RWPE2 (cell line): ENCODE measurements at regions not wholly inside any gene's neighbourhood (a gene's known extent, or its start where the extent isn't known, plus 50 kb on each side); places are given as distances from the start of the nearest gene placed in this dataset.

Experiments used
- ATAC-seq: fragments of 200-7000 bp; cut with Tn5 transposase; 3 replicates; pipeline ENCODE4 v1.9.1; 2021; ENCODE audit warnings: low read depth
- DNase-seq: peaks from one replicate; pipeline ENCODE4 v3.0.0-alpha.2; 2020; ENCODE audit warnings: low spot score
- H3K27ac ChIP-seq: fragments of 450-650 bp; 2 replicates; pipeline ENCODE4 v1.5.1; 2017; ENCODE audit warnings: mild to moderate bottlenecking; ENCODE audit not compliant: poor library complexity, severe bottlenecking
- H3K27me3 ChIP-seq: fragments of 250-450 bp; sonication (Bioruptor Pico); 2 replicates; pipeline ENCODE4 v1.5.1; 2021; ENCODE audit warnings: mild to moderate bottlenecking, moderate library complexity; ENCODE audit not compliant: insufficient read depth, poor library complexity, severe bottlenecking
- H3K36me3 ChIP-seq: fragments of 250-450 bp; sonication (Bioruptor Pico); 2 replicates; pipeline ENCODE4 v1.5.1; 2020; ENCODE audit warnings: low read depth, mild to moderate bottlenecking, moderate library complexity
- H3K4me1 ChIP-seq: fragments of 250-450 bp; sonication (Bioruptor Pico); 2 replicates; pipeline ENCODE4 v1.5.1; 2021; ENCODE audit warnings: mild to moderate bottlenecking, moderate library complexity; ENCODE audit not compliant: insufficient read depth, poor library complexity, severe bottlenecking
- H3K4me3 ChIP-seq: fragments of 250-450 bp; sonication (Bioruptor Pico); 2 replicates; pipeline ENCODE4 v1.5.1; 2021; ENCODE audit warnings: mild to moderate bottlenecking, moderate library complexity; ENCODE audit not compliant: severe bottlenecking
- H3K9me3 ChIP-seq: fragments of 250-450 bp; sonication (Bioruptor Pico); 2 replicates; pipeline ENCODE4 v1.5.1; 2021; ENCODE audit warnings: mild to moderate bottlenecking, moderate library complexity; ENCODE audit not compliant: severe bottlenecking
- CTCF ChIP-seq: fragments of 450-650 bp; IDR thresholded peaks from one replicate; pipeline ENCODE4 v1.5.1; 2017; ENCODE audit warnings: mild to moderate bottlenecking, moderate library complexity; ENCODE audit not compliant: poor library complexity, severe bottlenecking

GRCh38 chr10:6328699-6329423 lies 126.1 kb downstream of the PFKFB3 start:
- DNase-seq = no peak
- Histone ChIP-seq H3K4me1 (no peaks in the 10 kb centered on the region), H3K4me3 (no peak overlapping the region), H3K27me3 (no peaks in the 10 kb centered on the region), H3K9me3 (no peaks in the 10 kb centered on the region), H3K27ac (no peak overlapping the region), H3K36me3 (no peaks in the 10 kb centered on the region)
- ATAC-seq = no peak
- no peak for TF ChIP-seq CTCF

GRCh38 chr10:6333086-6333485 lies 130.4 kb downstream of the PFKFB3 start:
- Histone ChIP-seq H3K4me3 (no peak overlapping the region), H3K4me1 (no peaks in the 10 kb centered on the region), H3K27ac (no peak overlapping the region), H3K27me3 (no peaks in the 10 kb centered on the region), H3K9me3 (no peaks in the 10 kb centered on the region), H3K36me3 (no peaks in the 10 kb centered on the region)
- no peak for DNase-seq
- no peak for TF ChIP-seq CTCF
- ATAC-seq = no peak

- Histone ChIP-seq H3K27me3 (no peaks in the 10 kb centered on the region), H3K4me1 (no peaks in the 10 kb centered on the region), H3K4me3 (no peak overlapping the region), H3K9me3 (no peaks in the 10 kb centered on the region), H3K36me3 (no peaks in the 10 kb centered on the region), H3K27ac (no peak overlapping the region)
- no peak for DNase-seq
- TF ChIP-seq CTCF = no peak
- ATAC-seq = no peak
Observed at GRCh38 chr10:6333973-6334372, 131.2 kb downstream of the PFKFB3 start.

- H3K9me3 ChIP-seq = no peaks in the 10 kb centered on the region
- no peak for TF ChIP-seq CTCF
- DNase-seq (no peak), ATAC-seq (no peak)
- H3K27ac ChIP-seq = no peak overlapping the region
- no peaks in the 10 kb centered on the region for H3K4me1 ChIP-seq
- no peaks in the 10 kb centered on the region for H3K36me3 ChIP-seq
- no peaks in the 10 kb centered on the region for H3K27me3 ChIP-seq
- no peak overlapping the region for H3K4me3 ChIP-seq
Observed at GRCh38 chr10:6336016-6336415, 133.3 kb downstream of the PFKFB3 start.

- TF ChIP-seq CTCF = no peak
- Histone ChIP-seq H3K4me1 (no peaks in the 10 kb centered on the region), H3K27ac (no peak overlapping the region), H3K4me3 (no peak overlapping the region), H3K36me3 (no peaks in the 10 kb centered on the region), H3K9me3 (no peaks in the 10 kb centered on the region), H3K27me3 (no peaks in the 10 kb centered on the region)
- DNase-seq (no peak), ATAC-seq (no peak)
Observed at GRCh38 chr10:6337382-6337781, 134.7 kb downstream of the PFKFB3 start.
